H1 (cell line): ENCODE measurements at regions not wholly inside any gene's neighbourhood (a gene's known extent, or its start where the extent isn't known, plus 50 kb on each side); places are given as distances from the start of the nearest gene placed in this dataset.

Experiments
- CTCF ChIA-PET: fragments of 300-600 bp; sonication (Branson Sonifier 250); formaldehyde crosslinking; loops from one replicate; lab custom pipeline; 2021; ENCODE audit not compliant: partially characterized antibody; lab: Charles Lee
- POLR2A ChIA-PET: fragments of 300-600 bp; sonication (Branson Sonifier 250); formaldehyde crosslinking; loops from one replicate; lab custom pipeline; 2021; ENCODE audit warnings: inconsistent platforms; ENCODE audit not compliant: partially characterized antibody; lab: Charles Lee
- DNase-seq, 2 experiments: peaks; one replicate each; pipeline versions ENCODE4 v3.0.0 to v3.0.0-alpha.2; 2010 to 2022; ENCODE audit warnings: low spot score in 2 of 2, low read depth in 1 of 2, mixed read lengths in 1 of 2
- FAIRE-seq: peaks from 2 replicates; lab custom pipeline; 2011; peaks lifted over from hg19 to GRCh38; lab: Jason Lieb, UNC
- H2AFZ ChIP-seq: 2 replicates; pipeline ENCODE4 v1.8.1; 2012; ENCODE audit warnings: low read length, inconsistent platforms
- H2AK5ac ChIP-seq: 2 replicates; pipeline ENCODE4 v1.6.1; 2013; ENCODE audit warnings: low read depth, low read length
- H2BK120ac ChIP-seq: replicated peaks from 2 replicates; pipeline ENCODE3; 2013; ENCODE audit warnings: low read depth, low read length, inconsistent platforms
- H2BK12ac ChIP-seq: 2 replicates; pipeline ENCODE4 v1.6.1; 2013; ENCODE audit warnings: low read depth, low read length
- H2BK15ac ChIP-seq: 2 replicates; pipeline ENCODE4 v1.6.1; 2013; ENCODE audit warnings: low read length
- H2BK20ac ChIP-seq: 2 replicates; pipeline ENCODE4 v1.6.1; 2013; ENCODE audit warnings: low read length
- H2BK5ac ChIP-seq: 2 replicates; pipeline ENCODE4 v1.6.1; 2013; ENCODE audit warnings: low read depth, low read length
- H3K14ac ChIP-seq: 2 replicates; pipeline ENCODE4 v1.6.1; 2013; ENCODE audit warnings: inconsistent platforms; ENCODE audit not compliant: insufficient read length
- H3K18ac ChIP-seq: 2 replicates; pipeline ENCODE4 v1.6.1; 2013; ENCODE audit warnings: low read length; ENCODE audit errors: extremely low read depth
- H3K23ac ChIP-seq: 2 replicates; pipeline ENCODE4 v1.6.1; 2013; ENCODE audit warnings: inconsistent platforms; ENCODE audit not compliant: insufficient read length
- H3K23me2 ChIP-seq: 2 replicates; pipeline ENCODE4 v1.6.1; 2013; ENCODE audit warnings: low read depth, low read length
- H3K27ac ChIP-seq: 2 replicates; pipeline ENCODE4 v1.6.1; 2011; ENCODE audit warnings: low read depth, low read length, inconsistent platforms
- H3K27me3 ChIP-seq, 4 experiments: replicated peaks in 1 of 4; 1 replicate in 1 of 4; 2 replicates in 3 of 4; pipeline versions ENCODE4 v1.6.1 to v1.8.1; 2011 to 2013; ENCODE audit warnings: low read length in 3 of 4, mild to moderate bottlenecking in 3 of 4, inconsistent platforms in 2 of 4, mixed read lengths in 2 of 4, moderate library complexity in 1 of 4; ENCODE audit not compliant: control insufficient read depth in 3 of 4, insufficient read depth in 3 of 4; ENCODE audit errors: extremely low read depth in 1 of 4
- H3K36me3 ChIP-seq, 4 experiments: 2 replicates each; pipeline versions ENCODE4 v1.6.1 to v1.8.1; 2011 to 2013; ENCODE audit warnings: mild to moderate bottlenecking in 4 of 4, low read length in 3 of 4, moderate library complexity in 2 of 4, control low read depth in 1 of 4, inconsistent platforms in 1 of 4; ENCODE audit not compliant: insufficient read depth in 4 of 4, control insufficient read depth in 2 of 4
- H3K4ac ChIP-seq: replicated peaks from 2 replicates; pipeline ENCODE3; 2013; ENCODE audit warnings: low read length, low read depth, mixed read lengths, inconsistent platforms; ENCODE audit not compliant: insufficient read length
- H3K4me1 ChIP-seq, 4 experiments: replicated peaks in 1 of 4; 1 replicate in 1 of 4; 2 replicates in 3 of 4; pipeline versions ENCODE4 v1.6.1 to v1.8.1; 2011 to 2013; ENCODE audit warnings: low read length in 3 of 4, inconsistent platforms in 2 of 4, mixed read lengths in 1 of 4; ENCODE audit not compliant: insufficient read depth in 4 of 4, control insufficient read depth in 3 of 4
- H3K4me2 ChIP-seq, 2 experiments: 2 replicates each; pipeline versions ENCODE4 v1.6.1 to v1.8.1; 2011 to 2013; ENCODE audit warnings: low read depth in 2 of 2, low read length in 2 of 2, control low read depth in 1 of 2, inconsistent platforms in 1 of 2, mild to moderate bottlenecking in 1 of 2; ENCODE audit not compliant: insufficient read depth in 1 of 2
- H3K4me3 ChIP-seq, 4 experiments: fragments of 200-600, 300-600 bp in 1 of 4; sonication (generic), shearing (Covaris generic), sonication (Bioruptor Twin) in 1 of 4; 2 replicates each; pipeline versions ENCODE4 v1.5.1 to v1.8.1; 2011 to 2016; ENCODE audit warnings: low read length in 4 of 4, low read depth in 3 of 4, control low read depth in 2 of 4, inconsistent platforms in 2 of 4, mild to moderate bottlenecking in 2 of 4, mixed read lengths in 1 of 4, moderate library complexity in 1 of 4; ENCODE audit not compliant: insufficient read depth in 2 of 4; ENCODE audit errors: extremely low read depth in 1 of 4
- H3K56ac ChIP-seq: replicated peaks from 2 replicates; pipeline ENCODE3; 2013; ENCODE audit warnings: low read depth, mild to moderate bottlenecking, mixed read lengths, low read length, inconsistent platforms; ENCODE audit not compliant: insufficient read length
- H3K79me1 ChIP-seq: 2 replicates; pipeline ENCODE4 v1.6.1; 2013; ENCODE audit warnings: low read depth, low read length, control low read depth
- H3K79me2 ChIP-seq, 2 experiments: 2 replicates each; pipeline versions ENCODE4 v1.6.1 to v1.8.1; 2012 to 2013; ENCODE audit warnings: low read length in 2 of 2, mild to moderate bottlenecking in 2 of 2, inconsistent platforms in 1 of 2; ENCODE audit not compliant: insufficient read depth in 2 of 2, control insufficient read depth in 1 of 2
- H3K9ac ChIP-seq, 4 experiments: replicated peaks in 1 of 4; 1 replicate in 1 of 4; 2 replicates in 3 of 4; pipeline versions ENCODE4 v1.6.1 to v1.8.1; 2011 to 2013; ENCODE audit warnings: low read depth in 3 of 4, low read length in 3 of 4, control low read depth in 2 of 4, mild to moderate bottlenecking in 2 of 4, moderate library complexity in 2 of 4, inconsistent platforms in 1 of 4; ENCODE audit errors: extremely low read depth in 1 of 4
- H3K9me3 ChIP-seq, 2 experiments: 2 replicates each; pipeline versions ENCODE4 v1.6.1 to v1.8.1; 2012 to 2013; ENCODE audit warnings: mild to moderate bottlenecking in 2 of 2, moderate library complexity in 2 of 2, control low read depth in 1 of 2, inconsistent platforms in 1 of 2, low read depth in 1 of 2, low read length in 1 of 2, mixed read lengths in 1 of 2; ENCODE audit not compliant: insufficient read depth in 2 of 2
- H4K20me1 ChIP-seq, 2 experiments: replicated peaks in 1 of 2; 2 replicates each; pipeline versions ENCODE3 to v1.8.1; 2011 to 2013; ENCODE audit warnings: inconsistent platforms in 2 of 2, low read length in 2 of 2, mild to moderate bottlenecking in 1 of 2; ENCODE audit not compliant: insufficient read depth in 2 of 2, control insufficient read depth in 1 of 2
- H4K5ac ChIP-seq: 2 replicates; pipeline ENCODE4 v1.6.1; 2013; ENCODE audit warnings: low read length, low read depth, mixed read lengths, inconsistent platforms; ENCODE audit not compliant: insufficient read length
- H4K8ac ChIP-seq: 2 replicates; pipeline ENCODE4 v1.8.0; 2013; ENCODE audit warnings: mild to moderate bottlenecking, moderate library complexity, low read length, inconsistent platforms; ENCODE audit not compliant: insufficient read depth; ENCODE audit errors: extremely low read depth
- H4K91ac ChIP-seq: replicated peaks from 2 replicates; pipeline ENCODE3; 2013; ENCODE audit warnings: low read length, mixed read lengths, inconsistent platforms; ENCODE audit not compliant: insufficient read length
- ASH2L ChIP-seq: fragments of 200-600, 300-600 bp; sonication (generic); IDR thresholded peaks from one replicate; pipeline ENCODE4 v1.7.1; 2017; ENCODE audit warnings: low read length
- CBX8 ChIP-seq: fragments of 300-800, 300-1000 bp; sonication (generic); IDR thresholded peaks from 2 replicates; pipeline ENCODE4 v1.7.1; 2016; ENCODE audit warnings: low read depth, low read length, borderline replicate concordance
- CHD1 ChIP-seq: IDR thresholded peaks from 2 replicates; pipeline ENCODE4 v1.6.1; 2012; ENCODE audit warnings: low read depth, low read length, improper control_type of control experiment
- FOSL1 ChIP-seq: IDR thresholded peaks from 2 replicates; pipeline ENCODE4 v1.6.1; 2011; ENCODE audit warnings: mild to moderate bottlenecking, low read depth, low read length, moderate library complexity; ENCODE audit not compliant: insufficient read depth
- NRF1 ChIP-seq: IDR thresholded peaks from 2 replicates; pipeline ENCODE4 v1.6.1; 2011; ENCODE audit warnings: mild to moderate bottlenecking, low read depth, low read length, improper control_type of control experiment
- RAD21 ChIP-seq, 2 experiments: IDR thresholded peaks in 1 of 2; conservative IDR thresholded peaks in 1 of 2; 2 replicates each; pipeline ENCODE4 v1.6.1; 2011; ENCODE audit warnings: low read depth in 2 of 2, low read length in 2 of 2, improper control_type of control experiment in 1 of 2, inconsistent platforms in 1 of 2, mild to moderate bottlenecking in 1 of 2, moderate library complexity in 1 of 2
- RFX5 ChIP-seq: IDR thresholded peaks from 2 replicates; pipeline ENCODE4 v1.6.1; 2011; ENCODE audit warnings: low read depth, low read length, improper control_type of control experiment, borderline replicate concordance
- RNF2 ChIP-seq: fragments of 200-900, 300-1000 bp; sonication (generic); IDR thresholded peaks from 2 replicates; pipeline ENCODE4 v1.7.1; 2016; ENCODE audit warnings: borderline replicate concordance, low read depth, mild to moderate bottlenecking, antibody characterized with exemption, low read length; ENCODE audit not compliant: poor library complexity, severe bottlenecking; ENCODE audit errors: missing control alignments
- SAP30 ChIP-seq: fragments of 300-600 bp; sonication (generic); IDR thresholded peaks from 2 replicates; pipeline ENCODE4 v1.7.1; 2012; ENCODE audit warnings: low read length, moderate library complexity, mild to moderate bottlenecking, inconsistent platforms; ENCODE audit not compliant: insufficient read depth, insufficient replicate concordance
- SP1 ChIP-seq: IDR thresholded peaks from 2 replicates; pipeline ENCODE4 v1.6.1; 2011; ENCODE audit warnings: low read depth, low read length
- SP2 ChIP-seq: IDR thresholded peaks from 2 replicates; pipeline ENCODE4 v1.6.1; 2012; ENCODE audit warnings: mild to moderate bottlenecking, low read length, inconsistent platforms
- ZNF274 ChIP-seq: IDR thresholded peaks from 2 replicates; pipeline ENCODE4 v1.7.0; 2012; ENCODE audit warnings: low read length, borderline replicate concordance; ENCODE audit errors: extremely low read depth
- WGBS, 2 experiments: shearing (Covaris generic) in 1 of 2; methylation state at CpG; one replicate each; pipeline versions ENCODE4 v1.1.6 to v1.1.7; 2013 to 2015; ENCODE audit warnings: low lambda C conversion rate in 2 of 2, mixed read lengths in 2 of 2, inconsistent platforms in 1 of 2, low coverage in 1 of 2, missing lambda C conversion rate in 1 of 2; ENCODE audit not compliant: insufficient replicate concordance in 2 of 2, insufficient coverage in 1 of 2, insufficient read length in 1 of 2; ENCODE audit errors: extremely low coverage in 1 of 2, missing lambda C conversion rate in 1 of 2; 5-methylcytosine and 5-hydroxymethylcytosine counted together

DNA sequence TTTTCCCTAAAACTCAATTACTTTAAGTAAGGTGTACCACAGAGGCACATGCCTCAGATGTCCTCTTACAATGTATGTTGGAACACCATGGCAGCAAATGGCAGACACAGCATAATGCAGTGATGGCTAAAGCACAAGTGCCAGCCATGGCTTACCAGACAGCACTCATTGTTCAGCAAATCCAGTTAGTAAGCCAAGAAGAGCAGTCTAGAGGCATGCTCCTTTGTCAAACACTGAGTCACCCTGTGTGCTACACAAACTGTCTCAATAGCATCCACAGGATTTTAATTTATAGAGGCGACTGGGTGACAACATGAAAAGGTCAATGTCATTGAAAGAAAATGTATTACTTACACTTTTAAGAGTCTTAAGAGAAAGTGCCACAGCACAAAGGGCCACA, 140.6 kb downstream of the KCNA4 start:
- H2BK20ac ChIP-seq: no peak overlapping the region
- no peak overlapping the region for H4K8ac ChIP-seq
- H3K79me1 ChIP-seq: no peaks in the 10 kb centered on the region
- no peak overlapping the region for H2AFZ ChIP-seq
- H3K23me2 ChIP-seq: no peaks in the 10 kb centered on the region
- H3K4me1 ChIP-seq: no peaks in the 10 kb centered on the region
- H2BK120ac ChIP-seq: no peak overlapping the region
- no peak overlapping the region for H2BK5ac ChIP-seq
- no peaks in the 10 kb centered on the region for H3K36me3 ChIP-seq
- no peak overlapping the region for H3K18ac ChIP-seq
- no peak overlapping the region for H3K4me2 ChIP-seq
- DNase-seq: no peak
- no peak overlapping the region for H3K9ac ChIP-seq
- no peak overlapping the region for H2AK5ac ChIP-seq
- H3K27me3 ChIP-seq: peaks cover 0 to 1% (median 0%) of the 10 kb centered on the region in 4 experiments; a peak in 1 of 7 replicates
- H3K4me3 ChIP-seq: no peak overlapping the region
- no peak overlapping the region for H4K5ac ChIP-seq
- no peak for FAIRE-seq
- H3K9me3 ChIP-seq: no peaks in the 10 kb centered on the region
- H2BK15ac ChIP-seq: no peak overlapping the region
- 89% methylated on average over 1 of the region's 1 CpG; no CpG with 5 or more reads in 1 of the 2 experiments for WGBS, 2 experiments
- H2BK12ac ChIP-seq: no peak overlapping the region
- no peak overlapping the region for H4K91ac ChIP-seq
- ChIA-PET CTCF (no interaction called here), POLR2A (no interaction called here)
- no peak overlapping the region for H3K27ac ChIP-seq
- no peak overlapping the region for H3K56ac ChIP-seq
- no peaks in the 10 kb centered on the region for H3K79me2 ChIP-seq
- H3K4ac ChIP-seq: no peak overlapping the region
- no peak overlapping the region for H3K14ac ChIP-seq
- H3K23ac ChIP-seq: no peak overlapping the region
- H4K20me1 ChIP-seq: no peaks in the 10 kb centered on the region
- no peak for TF ChIP-seq NRF1
- no peak for TF ChIP-seq RFX5
- TF ChIP-seq RAD21 (IDR thresholded peaks at IDR 0.05 in 1 of 2, conservative IDR thresholded peaks at IDR 0.05 in 1 of 2; ENCODE audit: low read depth in 2 of 2, low read length in 2 of 2): no peak
- TF ChIP-seq RNF2: no peak
- no peak for TF ChIP-seq SP1
- TF ChIP-seq SP2: no peak
- no peak for TF ChIP-seq FOSL1
- no peak for TF ChIP-seq CHD1
- no peak for TF ChIP-seq CBX8
- TF ChIP-seq ZNF274: no peak
- no peak for TF ChIP-seq SAP30
- no peak for TF ChIP-seq ASH2L
